K562 (cell line): ENCODE measurements at regions not wholly inside any gene's neighbourhood (a gene's known extent, or its start where the extent isn't known, plus 50 kb on each side); places are given as distances from the start of the nearest gene placed in this dataset.

Experiments used
- ATAC-seq: fragments of 200-7000 bp; cut with Tn5 transposase; 3 replicates; pipeline ENCODE4 v1.9.1; 2020; ENCODE audit warnings: moderate library complexity
- BruUV-seq: library from RNA; stranded (reverse); fragments of 400-500 nt; replicated peaks from 2 replicates; lab custom pipeline; 2021; lab: Mats Ljungman, UMichigan
- CTCF ChIA-PET: fragments of 300-600 bp; formaldehyde crosslinking; extraction: SDS; loops from one replicate; lab custom pipeline; 2021; ENCODE audit warnings: low intra/inter-chr PET ratio; lab: Yijun Ruan, JAX
- POLR2A ChIA-PET: fragments of 300-600, 350-650 bp; sonication (Branson Sonifier 250); formaldehyde crosslinking; extraction: SDS; loops from one replicate; lab custom pipeline; 2021; ENCODE audit warnings: antibody characterized with exemption, inconsistent platforms; lab: Yijun Ruan, JAX
- DNase-seq, 4 experiments: peaks; one replicate each; pipeline versions ENCODE4 v3.0.0 to v3.0.0-alpha.2; 2011 to 2018; ENCODE audit warnings: low spot score in 3 of 4, mixed read lengths in 3 of 4; ENCODE audit errors: extremely low read depth in 1 of 4
- FAIRE-seq: peaks from 2 replicates; lab custom pipeline; 2011; peaks lifted over from hg19 to GRCh38; lab: Jason Lieb, UNC
- H2AFZ ChIP-seq: 2 replicates; pipeline ENCODE4 v1.6.0; 2011; ENCODE audit warnings: low read depth, low read length, control low read depth, inconsistent platforms
- H3K27ac ChIP-seq: fragments of 200-600 bp; 3 replicates; pipeline ENCODE4 v1.8.0; 2011; ENCODE audit warnings: low read depth, mild to moderate bottlenecking, control low read depth, inconsistent platforms, low read length, moderate library complexity, mixed read lengths; ENCODE audit errors: extremely low read depth
- H3K27me3 ChIP-seq, 2 experiments: fragments of 300-600 bp in 1 of 2; 2 replicates in 1 of 2; 3 replicates in 1 of 2; pipeline versions ENCODE4 v1.6.0 to v1.8.0; 2011; ENCODE audit warnings: inconsistent platforms in 2 of 2, low read length in 2 of 2, mild to moderate bottlenecking in 1 of 2, mixed read lengths in 1 of 2, moderate library complexity in 1 of 2; ENCODE audit not compliant: control insufficient read depth in 2 of 2, insufficient read depth in 2 of 2
- H3K36me3 ChIP-seq: fragments of 300-600 bp; 3 replicates; pipeline ENCODE4 v1.8.0; 2011; ENCODE audit warnings: mild to moderate bottlenecking, low read length, inconsistent platforms; ENCODE audit not compliant: control insufficient read depth, insufficient read depth
- H3K4me1 ChIP-seq, 2 experiments: fragments of 200-600 bp in 1 of 2; replicated peaks in 1 of 2; 2 replicates in 1 of 2; 3 replicates in 1 of 2; pipeline versions ENCODE4 v1.5.1 to v1.8.0; 2011; ENCODE audit warnings: inconsistent platforms in 2 of 2, low read length in 2 of 2, mild to moderate bottlenecking in 1 of 2, mixed read lengths in 1 of 2, moderate library complexity in 1 of 2; ENCODE audit not compliant: control insufficient read depth in 2 of 2, insufficient read depth in 2 of 2
- H3K4me2 ChIP-seq: 2 replicates; pipeline ENCODE4 v1.6.1; 2011; ENCODE audit warnings: low read length, control low read depth, inconsistent platforms, mixed read lengths; ENCODE audit not compliant: insufficient read depth
- H3K4me3 ChIP-seq: fragments of 200-600 bp; sonication (generic), shearing (Covaris generic); 2 replicates; pipeline ENCODE4 v1.5.1; 2016; ENCODE audit warnings: control low read depth, inconsistent platforms
- H3K79me2 ChIP-seq: fragments of 200-600 bp; 3 replicates; pipeline ENCODE4 v1.8.0; 2011; ENCODE audit warnings: low read length, inconsistent platforms; ENCODE audit not compliant: control insufficient read depth, insufficient read depth
- H3K9ac ChIP-seq, 2 experiments: 2 replicates each; pipeline versions ENCODE4 v1.6.0 to v1.6.1; 2011; ENCODE audit warnings: low read depth in 2 of 2, low read length in 2 of 2, control low read depth in 1 of 2, inconsistent platforms in 1 of 2, mild to moderate bottlenecking in 1 of 2, mixed read lengths in 1 of 2; ENCODE audit not compliant: insufficient read depth in 1 of 2
- H3K9me1 ChIP-seq: one replicate; pipeline ENCODE4 v1.6.0; 2011; ENCODE audit warnings: inconsistent platforms, mild to moderate bottlenecking, low read length, moderate library complexity; ENCODE audit not compliant: control insufficient read depth, insufficient read depth
- H3K9me3 ChIP-seq: replicated peaks from 2 replicates; pipeline ENCODE4 v1.5.1; 2011; ENCODE audit warnings: low read depth, low read length, inconsistent platforms; ENCODE audit not compliant: control insufficient read depth, insufficient read depth
- H4K20me1 ChIP-seq: replicated peaks from 2 replicates; pipeline ENCODE4 v1.6.1; 2011; ENCODE audit warnings: low read length, inconsistent platforms, mixed read lengths; ENCODE audit not compliant: control insufficient read depth, insufficient read depth
- ATF3 ChIP-seq, 2 experiments: fragments of 450-650 bp in 1 of 2; sonication (generic) in 1 of 2; formaldehyde crosslinking in 1 of 2; IDR thresholded peaks in 1 of 2; conservative IDR thresholded peaks in 1 of 2; 2 replicates each; pipeline versions ENCODE4 v1.6.1 to v1.8.1; 2016 to 2023; ENCODE audit warnings: mild to moderate bottlenecking in 2 of 2, moderate library complexity in 2 of 2, inconsistent platforms in 1 of 2, missing genetic modification reagents in 1 of 2
- CHCHD3 ChIP-seq: fragments of 250-450 bp; sonication (Bioruptor Pico); IDR thresholded peaks from 2 replicates; pipeline ENCODE4 v2.1.2; 2022; ENCODE audit warnings: mild to moderate bottlenecking
- HSF4 ChIP-seq: fragments of 250-450 bp; sonication (Bioruptor Pico); IDR thresholded peaks from 2 replicates; pipeline ENCODE4 v2.1.2; 2022; ENCODE audit warnings: mild to moderate bottlenecking, moderate library complexity, borderline replicate concordance
- JUND ChIP-seq, 2 experiments: IDR thresholded peaks; 2 replicates in 1 of 2; 3 replicates in 1 of 2; pipeline ENCODE4 v1.6.1; 2011; ENCODE audit warnings: borderline replicate concordance in 2 of 2, low read depth in 2 of 2, low read length in 2 of 2, improper control_type of control experiment in 1 of 2, missing biosample characterization in 1 of 2, missing genetic modification characterization in 1 of 2, missing genetic modification reagents in 1 of 2
- MEF2A ChIP-seq: IDR thresholded peaks from 2 replicates; pipeline ENCODE4 v1.6.1; 2011; ENCODE audit warnings: low read depth, mild to moderate bottlenecking, low read length, moderate library complexity; ENCODE audit not compliant: control insufficient read depth
- MITF ChIP-seq: IDR thresholded peaks from 2 replicates; pipeline ENCODE4 v1.6.1; 2014; ENCODE audit warnings: antibody characterized with exemption
- THRAP3 ChIP-seq: fragments of 450-650 bp; IDR thresholded peaks from 2 replicates; pipeline ENCODE4 v1.6.1; 2016; ENCODE audit warnings: mild to moderate bottlenecking, inconsistent platforms, borderline replicate concordance
- WGBS: fragments of 100-300 bp; shearing (Covaris generic); methylation state at CpG from one replicate; pipeline ENCODE4 v1.1.6; 2016; ENCODE audit warnings: low coverage, mixed read lengths; ENCODE audit not compliant: insufficient coverage; ENCODE audit errors: missing lambda C conversion rate; 5-methylcytosine and 5-hydroxymethylcytosine counted together
- in situ Hi-C: fragments of 300-500 bp; cut with MboI; formaldehyde crosslinking; loops from 4 replicates; pipeline ENCODE4 v1.15.0; 2018; ENCODE audit warnings: inconsistent platforms, mixed read lengths
- intact Hi-C: fragments of 100-400 bp; cut with micrococcal nuclease; formaldehyde crosslinking; loops from 2 replicates; pipeline ENCODE4 v1.14.2; 2022
- TF ChIP-seq, protein P1 (sequence below): fragments of 150-350 bp; IDR thresholded peaks from 2 replicates; pipeline ENCODE4 v1.6.1; 2014; ENCODE audit warnings: low read depth, mild to moderate bottlenecking, low read length, borderline replicate concordance

- no peak overlapping the region for H3K9ac ChIP-seq
- no peak; the same call in 2 of the 3 replicates for ATAC-seq
- no peak overlapping the region for H3K27ac ChIP-seq
- 47% methylated on average over 3 of the region's 4 CpGs for WGBS
- no peaks in the 10 kb centered on the region for H3K27me3 ChIP-seq
- TF ChIP-seq ATF3 (IDR thresholded peaks at IDR 0.05) (peak; percentile 51), ATF3 (CRISPR knock-in tag; conservative IDR thresholded peaks at IDR 0.05) (no peak), CHCHD3 (CRISPR knock-in tag) (no peak), THRAP3 (no peak), MITF (no peak), HSF4 (no peak), JUND (IDR thresholded peaks at IDR 0.05; ENCODE audit: borderline replicate concordance, low read depth, low read length) (peak; percentile 52; the same call in 1 of the 2 replicates), JUND (tag; IDR thresholded peaks at IDR 0.05; ENCODE audit: borderline replicate concordance, low read depth, low read length) (no peak), MEF2A (no peak)
- TF ChIP-seq, protein P1, sequence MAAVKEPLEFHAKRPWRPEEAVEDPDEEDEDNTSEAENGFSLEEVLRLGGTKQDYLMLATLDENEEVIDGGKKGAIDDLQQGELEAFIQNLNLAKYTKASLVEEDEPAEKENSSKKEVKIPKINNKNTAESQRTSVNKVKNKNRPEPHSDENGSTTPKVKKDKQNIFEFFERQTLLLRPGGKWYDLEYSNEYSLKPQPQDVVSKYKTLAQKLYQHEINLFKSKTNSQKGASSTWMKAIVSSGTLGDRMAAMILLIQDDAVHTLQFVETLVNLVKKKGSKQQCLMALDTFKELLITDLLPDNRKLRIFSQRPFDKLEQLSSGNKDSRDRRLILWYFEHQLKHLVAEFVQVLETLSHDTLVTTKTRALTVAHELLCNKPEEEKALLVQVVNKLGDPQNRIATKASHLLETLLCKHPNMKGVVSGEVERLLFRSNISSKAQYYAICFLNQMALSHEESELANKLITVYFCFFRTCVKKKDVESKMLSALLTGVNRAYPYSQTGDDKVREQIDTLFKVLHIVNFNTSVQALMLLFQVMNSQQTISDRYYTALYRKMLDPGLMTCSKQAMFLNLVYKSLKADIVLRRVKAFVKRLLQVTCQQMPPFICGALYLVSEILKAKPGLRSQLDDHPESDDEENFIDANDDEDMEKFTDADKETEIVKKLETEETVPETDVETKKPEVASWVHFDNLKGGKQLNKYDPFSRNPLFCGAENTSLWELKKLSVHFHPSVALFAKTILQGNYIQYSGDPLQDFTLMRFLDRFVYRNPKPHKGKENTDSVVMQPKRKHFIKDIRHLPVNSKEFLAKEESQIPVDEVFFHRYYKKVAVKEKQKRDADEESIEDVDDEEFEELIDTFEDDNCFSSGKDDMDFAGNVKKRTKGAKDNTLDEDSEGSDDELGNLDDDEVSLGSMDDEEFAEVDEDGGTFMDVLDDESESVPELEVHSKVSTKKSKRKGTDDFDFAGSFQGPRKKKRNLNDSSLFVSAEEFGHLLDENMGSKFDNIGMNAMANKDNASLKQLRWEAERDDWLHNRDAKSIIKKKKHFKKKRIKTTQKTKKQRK: no peak
- H3K9me3 ChIP-seq: no peaks in the 10 kb centered on the region
- no peak for DNase-seq
- H3K36me3 ChIP-seq: no peaks in the 10 kb centered on the region
- H2AFZ ChIP-seq: peak overlapping the region; percentile 48; the same call in 1 of the 2 replicates
- no peak overlapping the region for H3K4me3 ChIP-seq
- intact Hi-C loops (no loop called here), in situ Hi-C loops (no loop called here)
- no peaks in the 10 kb centered on the region for H3K79me2 ChIP-seq
- H3K4me2 ChIP-seq: no peak overlapping the region
- H3K4me1 ChIP-seq: no peaks in the 10 kb centered on the region
- POLR2A ChIA-PET: interaction anchor here (0.6 kb wide), 1 partner anchor 32 kb away, joined by 3 read pairs; no protein-coding TSS in a partner anchor
- CTCF ChIA-PET: no interaction called here
- H3K9me1 ChIP-seq: no peaks in the 10 kb centered on the region
- FAIRE-seq: no peak
- no peaks in the 10 kb centered on the region for H4K20me1 ChIP-seq
- no TSS peak for BruUV-seq
Measured at GRCh38 chr2:58634653-58635370, 393.7 kb upstream of the FANCL start.
